ENCODE measurements at regions not wholly inside any gene's neighbourhood (a gene's known extent, or its start where the extent isn't known, plus 50 kb on each side); places are given as distances from the start of the nearest gene placed in this dataset.

GRCh38 chr12:92059960-92060359 is 85.7 kb downstream of the BTG1 start:
- no peaks in the 10 kb centered on the region for H3K36me3 ChIP-seq (ENCODE audit: control insufficient read depth in 4 of 4, insufficient read depth in 3 of 4, low read depth in 1 of 4, low read length in 3 of 4)
- no peak overlapping the region for H3K27ac ChIP-seq (ENCODE audit: low read depth in 1 of 2, low read length in 2 of 2)
- peaks cover 5 to 17% (median 12%) of the 10 kb centered on the region in 4 donors for H3K4me1 ChIP-seq (ENCODE audit: control insufficient read depth in 4 of 4, insufficient read depth in 4 of 4, low read length in 3 of 4)
- H3K9ac ChIP-seq (ENCODE audit: low read depth in 1 of 2, low read length in 2 of 2) = no peak overlapping the region
- no peak for DNase-seq (ENCODE audit: low spot score)
- H3K9me3 ChIP-seq (ENCODE audit: control insufficient read depth in 4 of 4, low read length in 3 of 4) = no peaks in the 10 kb centered on the region
- H3K27me3 ChIP-seq (ENCODE audit: control insufficient read depth in 4 of 4, insufficient read depth in 4 of 4, low read length in 3 of 4) = no peaks in the 10 kb centered on the region
- 87% methylated on average over 2 of the region's 2 CpGs for WGBS
- no peak overlapping the region for H3K4me3 ChIP-seq (ENCODE audit: low read depth in 1 of 3, low read length in 3 of 3)
- TF ChIP-seq RXRA (IDR thresholded peaks at IDR 0.05) = no peak
- TF ChIP-seq MAX (IDR thresholded peaks at IDR 0.05) = no peak
- no peak for TF ChIP-seq HNF4A (conservative IDR thresholded peaks at IDR 0.05)
- no peak for TF ChIP-seq REST (IDR thresholded peaks at IDR 0.05)
- TF ChIP-seq, protein P1, sequence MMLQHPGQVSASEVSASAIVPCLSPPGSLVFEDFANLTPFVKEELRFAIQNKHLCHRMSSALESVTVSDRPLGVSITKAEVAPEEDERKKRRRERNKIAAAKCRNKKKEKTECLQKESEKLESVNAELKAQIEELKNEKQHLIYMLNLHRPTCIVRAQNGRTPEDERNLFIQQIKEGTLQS (IDR thresholded peaks at IDR 0.05) = no peak
- TF ChIP-seq EGR1 (IDR thresholded peaks at IDR 0.05; ENCODE audit: low read depth in 2 of 2) = no peak
- no peak for TF ChIP-seq GABPA (IDR thresholded peaks at IDR 0.05 in 1 of 2, conservative IDR thresholded peaks at IDR 0.05 in 1 of 2)
- TF ChIP-seq NR2F2 (IDR thresholded peaks at IDR 0.05) = no peak
- TF ChIP-seq CTCF (IDR thresholded peaks at IDR 0.05; ENCODE audit: low read depth, low read length, missing input control) = no peak
- TF ChIP-seq FOXA1 (IDR thresholded peaks at IDR 0.05) = no peak
- no peak for TF ChIP-seq HNF4G (IDR thresholded peaks at IDR 0.05)
- TF ChIP-seq, protein P2, sequence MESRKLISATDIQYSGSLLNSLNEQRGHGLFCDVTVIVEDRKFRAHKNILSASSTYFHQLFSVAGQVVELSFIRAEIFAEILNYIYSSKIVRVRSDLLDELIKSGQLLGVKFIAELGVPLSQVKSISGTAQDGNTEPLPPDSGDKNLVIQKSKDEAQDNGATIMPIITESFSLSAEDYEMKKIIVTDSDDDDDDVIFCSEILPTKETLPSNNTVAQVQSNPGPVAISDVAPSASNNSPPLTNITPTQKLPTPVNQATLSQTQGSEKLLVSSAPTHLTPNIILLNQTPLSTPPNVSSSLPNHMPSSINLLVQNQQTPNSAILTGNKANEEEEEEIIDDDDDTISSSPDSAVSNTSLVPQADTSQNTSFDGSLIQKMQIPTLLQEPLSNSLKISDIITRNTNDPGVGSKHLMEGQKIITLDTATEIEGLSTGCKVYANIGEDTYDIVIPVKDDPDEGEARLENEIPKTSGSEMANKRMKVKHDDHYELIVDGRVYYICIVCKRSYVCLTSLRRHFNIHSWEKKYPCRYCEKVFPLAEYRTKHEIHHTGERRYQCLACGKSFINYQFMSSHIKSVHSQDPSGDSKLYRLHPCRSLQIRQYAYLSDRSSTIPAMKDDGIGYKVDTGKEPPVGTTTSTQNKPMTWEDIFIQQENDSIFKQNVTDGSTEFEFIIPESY (IDR thresholded peaks at IDR 0.05) = no peak
- TF ChIP-seq JUND (IDR thresholded peaks at IDR 0.05) = no peak
- TF ChIP-seq SP1 (IDR thresholded peaks at IDR 0.05) = no peak

DNA sequence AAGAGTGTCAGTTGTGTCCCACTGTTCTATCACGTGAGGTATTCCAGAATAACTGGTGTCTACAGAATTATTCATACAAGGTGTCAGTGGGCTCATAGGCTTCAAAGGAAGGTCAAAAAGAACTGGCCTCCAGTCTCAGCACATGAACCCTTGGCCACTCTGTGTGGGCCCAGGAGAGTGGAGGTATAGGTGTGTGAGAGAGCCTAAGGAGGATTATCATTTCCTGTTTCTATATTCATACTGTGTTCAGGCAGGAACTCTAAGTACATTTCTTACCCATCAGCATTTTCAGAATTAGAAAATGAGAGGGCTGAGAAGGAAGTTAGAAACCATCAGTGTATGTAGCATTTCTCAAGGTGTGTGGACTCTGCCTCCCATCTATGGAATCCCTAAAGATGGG is 87.0 kb downstream of the BTG1 start:
- no peaks in the 10 kb centered on the region for H3K27me3 ChIP-seq (ENCODE audit: control insufficient read depth in 4 of 4, insufficient read depth in 4 of 4, low read length in 3 of 4)
- H3K4me1 ChIP-seq (ENCODE audit: control insufficient read depth in 4 of 4, insufficient read depth in 4 of 4, low read length in 3 of 4) = peaks cover 3 to 6% (median 5%) of the 10 kb centered on the region in 4 donors
- TF ChIP-seq FOXA1 (IDR thresholded peaks at IDR 0.05) (no peak), HNF4G (IDR thresholded peaks at IDR 0.05) (no peak), MAX (IDR thresholded peaks at IDR 0.05) (no peak), REST (IDR thresholded peaks at IDR 0.05) (no peak), HNF4A (conservative IDR thresholded peaks at IDR 0.05) (no peak), FOXA2 (IDR thresholded peaks at IDR 0.05) (no peak), YY1 (IDR thresholded peaks at IDR 0.05) (no peak)
- TF ChIP-seq, protein P2 (IDR thresholded peaks at IDR 0.05) = no peak
- TF ChIP-seq, protein P1 (IDR thresholded peaks at IDR 0.05) = no peak
- no peak overlapping the region for H3K4me3 ChIP-seq (ENCODE audit: low read depth in 1 of 3, low read length in 3 of 3)
- no peak overlapping the region for H3K9ac ChIP-seq (ENCODE audit: low read depth in 1 of 2, low read length in 2 of 2)
- H3K9me3 ChIP-seq (ENCODE audit: control insufficient read depth in 4 of 4, low read length in 3 of 4) = no peaks in the 10 kb centered on the region
- no peaks in the 10 kb centered on the region for H3K36me3 ChIP-seq (ENCODE audit: control insufficient read depth in 4 of 4, insufficient read depth in 3 of 4, low read depth in 1 of 4, low read length in 3 of 4)
- WGBS = 96% methylated on average over 1 of the region's 1 CpG
- DNase-seq (ENCODE audit: low spot score) = no peak
- no peak overlapping the region for H3K27ac ChIP-seq (ENCODE audit: low read depth in 1 of 2, low read length in 2 of 2)

All from liver (tissue), 8 donors.